ENCODE measurements at regions not wholly inside any gene's neighbourhood (a gene's known extent, or its start where the extent isn't known, plus 50 kb on each side); places are given as distances from the start of the nearest gene placed in this dataset.

DNA sequence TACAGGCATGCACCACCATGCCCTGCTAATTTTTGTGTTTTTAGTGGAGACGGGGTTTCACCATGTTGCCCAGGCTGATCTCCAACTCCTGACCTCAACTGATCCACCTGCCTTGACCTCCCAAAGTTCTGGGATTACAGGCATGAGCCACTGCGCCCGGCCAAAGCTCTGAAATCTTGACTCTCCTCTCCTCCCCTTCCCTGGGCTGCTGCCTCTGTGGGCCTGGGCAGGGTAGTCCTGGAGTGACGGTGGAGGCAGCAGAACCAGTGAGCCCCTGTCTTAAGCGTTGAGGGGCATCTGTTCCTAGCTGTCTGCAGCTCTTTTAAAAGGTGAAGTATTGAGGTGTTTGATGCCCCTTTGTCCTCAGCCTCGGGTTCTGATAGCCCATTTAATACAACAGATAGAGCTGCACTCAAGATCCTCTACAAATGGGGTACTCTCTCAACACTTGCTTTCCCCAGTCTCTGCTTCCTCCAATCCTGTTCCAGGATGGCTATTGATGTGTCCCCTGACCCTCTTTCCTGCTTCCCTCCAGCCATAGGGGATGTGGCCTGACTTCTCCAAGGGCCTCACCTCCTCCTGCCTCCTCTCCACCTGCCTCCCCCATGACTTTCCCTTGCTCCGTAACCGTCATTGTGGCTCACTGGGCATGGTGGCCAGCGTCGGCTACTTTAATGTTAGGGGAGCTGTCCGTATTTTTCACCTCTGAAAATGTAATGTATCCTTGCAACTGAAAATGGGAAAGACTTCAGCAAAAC lies 442.5 kb downstream of the GLRX3 start:
- H3K9ac ChIP-seq (ENCODE audit: control insufficient read depth, extremely low read depth, insufficient read depth, low read length), result no peak overlapping the region

DNA sequence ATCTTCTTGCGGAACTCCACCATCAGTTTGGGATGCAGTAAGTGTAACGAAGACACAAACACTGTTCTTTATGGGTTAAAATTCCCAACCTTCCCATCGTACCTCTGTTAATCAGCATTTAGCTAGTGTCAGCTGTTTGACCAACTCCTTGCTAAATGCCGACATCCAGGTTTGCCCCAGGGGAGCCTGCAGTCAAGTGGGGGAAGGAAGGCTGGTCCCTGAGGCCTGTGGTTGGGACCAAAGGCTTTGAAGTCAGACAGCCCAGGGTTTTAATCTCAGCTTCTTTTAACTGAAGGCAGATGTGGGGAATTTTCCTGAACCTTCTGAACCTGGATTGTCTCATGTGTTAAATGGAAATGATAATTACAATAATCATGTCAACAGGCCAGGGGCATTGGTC lies 443.7 kb downstream of the GLRX3 start:
- Histone ChIP-seq H3K27me3 (ENCODE audit: control insufficient read depth, extremely low read depth, insufficient read depth, low read length) (no peaks in the 10 kb centered on the region), H3K9ac (ENCODE audit: control insufficient read depth, extremely low read depth, insufficient read depth, low read length) (no peak overlapping the region), H3K27ac (ENCODE audit: control insufficient read depth, insufficient read depth, low read length) (no peak overlapping the region), H3K9me3 (ENCODE audit: control insufficient read depth, low read depth, low read length) (peaks cover 6% of the 10 kb centered on the region), H2AFZ (ENCODE audit: control insufficient read depth, low read length) (no peak overlapping the region), H3K9me1 (ENCODE audit: control insufficient read depth, extremely low read depth, insufficient read depth, low read length) (no peaks in the 10 kb centered on the region), H3K4me1 (ENCODE audit: control insufficient read depth, extremely low read depth, insufficient read depth, low read length) (no peaks in the 10 kb centered on the region), H3K79me2 (ENCODE audit: control insufficient read depth, insufficient read depth, low read length) (no peaks in the 10 kb centered on the region), H3K4me2 (ENCODE audit: control insufficient read depth, extremely low read depth, insufficient read depth, low read depth, low read length) (no peak overlapping the region), H3K36me3 (ENCODE audit: control insufficient read depth in 2 of 2, extremely low read depth in 1 of 2, insufficient read depth in 2 of 2, low read length in 2 of 2) (no peaks in the 10 kb centered on the region), H4K20me1 (ENCODE audit: control insufficient read depth, extremely low read depth, insufficient read depth, low read length) (no peaks in the 10 kb centered on the region), H3K4me3 (ENCODE audit: control insufficient read depth in 2 of 3, extremely low read depth in 1 of 3, insufficient read depth in 2 of 3, low read depth in 1 of 3, low read length in 3 of 3) (no peak overlapping the region)
- dilution Hi-C loops (cut with MboI; ENCODE audit: extremely low pct_ligation_motif_present, low sequenced_read_pairs), result no loop called here
- TF ChIP-seq, protein P1, sequence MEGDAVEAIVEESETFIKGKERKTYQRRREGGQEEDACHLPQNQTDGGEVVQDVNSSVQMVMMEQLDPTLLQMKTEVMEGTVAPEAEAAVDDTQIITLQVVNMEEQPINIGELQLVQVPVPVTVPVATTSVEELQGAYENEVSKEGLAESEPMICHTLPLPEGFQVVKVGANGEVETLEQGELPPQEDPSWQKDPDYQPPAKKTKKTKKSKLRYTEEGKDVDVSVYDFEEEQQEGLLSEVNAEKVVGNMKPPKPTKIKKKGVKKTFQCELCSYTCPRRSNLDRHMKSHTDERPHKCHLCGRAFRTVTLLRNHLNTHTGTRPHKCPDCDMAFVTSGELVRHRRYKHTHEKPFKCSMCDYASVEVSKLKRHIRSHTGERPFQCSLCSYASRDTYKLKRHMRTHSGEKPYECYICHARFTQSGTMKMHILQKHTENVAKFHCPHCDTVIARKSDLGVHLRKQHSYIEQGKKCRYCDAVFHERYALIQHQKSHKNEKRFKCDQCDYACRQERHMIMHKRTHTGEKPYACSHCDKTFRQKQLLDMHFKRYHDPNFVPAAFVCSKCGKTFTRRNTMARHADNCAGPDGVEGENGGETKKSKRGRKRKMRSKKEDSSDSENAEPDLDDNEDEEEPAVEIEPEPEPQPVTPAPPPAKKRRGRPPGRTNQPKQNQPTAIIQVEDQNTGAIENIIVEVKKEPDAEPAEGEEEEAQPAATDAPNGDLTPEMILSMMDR (optimal IDR thresholded peaks at IDR 0.05 in 1 of 3, IDR thresholded peaks at IDR 0.05 in 1 of 3, conservative IDR thresholded peaks at IDR 0.05 in 1 of 3; ENCODE audit: extremely low read depth in 1 of 3, insufficient read depth in 2 of 3, low read length in 3 of 3), result no peak
- TF ChIP-seq EZH2 (IDR thresholded peaks at IDR 0.05; ENCODE audit: low read length), result no peak
- DNase-seq (ENCODE audit: low read depth, low spot score) (no peak), FAIRE-seq (no peak)

More for the DNA sequence above, 442.5 kb downstream of the GLRX3 start:
- peaks cover 8% of the 10 kb centered on the region for H3K9me3 ChIP-seq (ENCODE audit: control insufficient read depth, low read depth, low read length)
- no peak overlapping the region for H3K27ac ChIP-seq (ENCODE audit: control insufficient read depth, insufficient read depth, low read length)
- H3K4me3 ChIP-seq (ENCODE audit: control insufficient read depth in 2 of 3, extremely low read depth in 1 of 3, insufficient read depth in 2 of 3, low read depth in 1 of 3, low read length in 3 of 3), result no peak overlapping the region
- no peaks in the 10 kb centered on the region for H3K27me3 ChIP-seq (ENCODE audit: control insufficient read depth, extremely low read depth, insufficient read depth, low read length)
- FAIRE-seq, result no peak
- H3K36me3 ChIP-seq (ENCODE audit: control insufficient read depth in 2 of 2, extremely low read depth in 1 of 2, insufficient read depth in 2 of 2, low read length in 2 of 2), result no peaks in the 10 kb centered on the region
- no peaks in the 10 kb centered on the region for H3K79me2 ChIP-seq (ENCODE audit: control insufficient read depth, insufficient read depth, low read length)
- no peaks in the 10 kb centered on the region for H4K20me1 ChIP-seq (ENCODE audit: control insufficient read depth, extremely low read depth, insufficient read depth, low read length)
- H3K9me1 ChIP-seq (ENCODE audit: control insufficient read depth, extremely low read depth, insufficient read depth, low read length), result no peaks in the 10 kb centered on the region
- H3K4me1 ChIP-seq (ENCODE audit: control insufficient read depth, extremely low read depth, insufficient read depth, low read length), result no peaks in the 10 kb centered on the region
- H2AFZ ChIP-seq (ENCODE audit: control insufficient read depth, low read length), result no peak overlapping the region
- DNase-seq (ENCODE audit: low read depth, low spot score), result no peak
- H3K4me2 ChIP-seq (ENCODE audit: control insufficient read depth, extremely low read depth, insufficient read depth, low read depth, low read length), result no peak overlapping the region
- TF ChIP-seq, protein P1 (optimal IDR thresholded peaks at IDR 0.05 in 1 of 3, IDR thresholded peaks at IDR 0.05 in 1 of 3, conservative IDR thresholded peaks at IDR 0.05 in 1 of 3; ENCODE audit: extremely low read depth in 1 of 3, insufficient read depth in 2 of 3, low read length in 3 of 3), result no peak
- dilution Hi-C loops (cut with MboI; ENCODE audit: extremely low pct_ligation_motif_present, low sequenced_read_pairs), result no loop called here
